ENCODE measurements at regions not wholly inside any gene's neighbourhood (a gene's known extent, or its start where the extent isn't known, plus 50 kb on each side); places are given as distances from the start of the nearest gene placed in this dataset.

DNA sequence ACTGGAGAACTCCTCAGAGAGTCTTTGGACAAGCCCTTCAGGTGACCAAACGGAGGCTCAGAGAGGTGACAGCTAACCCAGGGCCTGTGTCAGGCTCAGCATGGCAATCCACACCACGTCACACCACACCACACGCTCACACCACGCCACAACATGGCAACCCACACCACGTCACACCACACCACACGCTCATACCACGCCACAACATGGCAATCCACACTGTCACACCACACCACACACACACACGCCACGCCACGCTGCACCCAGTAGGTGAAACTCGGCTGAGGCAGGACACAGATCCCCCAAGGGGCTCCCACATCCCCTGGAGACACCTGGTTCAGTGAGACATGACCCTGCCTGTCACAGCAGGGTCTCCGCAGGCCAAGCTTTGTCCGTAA is 107.3 kb downstream of the PDGFA start:
- TF ChIP-seq, protein P1, sequence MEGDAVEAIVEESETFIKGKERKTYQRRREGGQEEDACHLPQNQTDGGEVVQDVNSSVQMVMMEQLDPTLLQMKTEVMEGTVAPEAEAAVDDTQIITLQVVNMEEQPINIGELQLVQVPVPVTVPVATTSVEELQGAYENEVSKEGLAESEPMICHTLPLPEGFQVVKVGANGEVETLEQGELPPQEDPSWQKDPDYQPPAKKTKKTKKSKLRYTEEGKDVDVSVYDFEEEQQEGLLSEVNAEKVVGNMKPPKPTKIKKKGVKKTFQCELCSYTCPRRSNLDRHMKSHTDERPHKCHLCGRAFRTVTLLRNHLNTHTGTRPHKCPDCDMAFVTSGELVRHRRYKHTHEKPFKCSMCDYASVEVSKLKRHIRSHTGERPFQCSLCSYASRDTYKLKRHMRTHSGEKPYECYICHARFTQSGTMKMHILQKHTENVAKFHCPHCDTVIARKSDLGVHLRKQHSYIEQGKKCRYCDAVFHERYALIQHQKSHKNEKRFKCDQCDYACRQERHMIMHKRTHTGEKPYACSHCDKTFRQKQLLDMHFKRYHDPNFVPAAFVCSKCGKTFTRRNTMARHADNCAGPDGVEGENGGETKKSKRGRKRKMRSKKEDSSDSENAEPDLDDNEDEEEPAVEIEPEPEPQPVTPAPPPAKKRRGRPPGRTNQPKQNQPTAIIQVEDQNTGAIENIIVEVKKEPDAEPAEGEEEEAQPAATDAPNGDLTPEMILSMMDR (IDR thresholded peaks at IDR 0.05) = no peak
- TF ChIP-seq POLR2AphosphoS5 (IDR thresholded peaks at IDR 0.05) = no peak
- no peak for TF ChIP-seq POLR2A (IDR thresholded peaks at IDR 0.05)

Data from prostate gland (tissue), 2 donors.